ENCODE measurements at regions not wholly inside any gene's neighbourhood (a gene's known extent, or its start where the extent isn't known, plus 50 kb on each side); places are given as distances from the start of the nearest gene placed in this dataset.

DNA sequence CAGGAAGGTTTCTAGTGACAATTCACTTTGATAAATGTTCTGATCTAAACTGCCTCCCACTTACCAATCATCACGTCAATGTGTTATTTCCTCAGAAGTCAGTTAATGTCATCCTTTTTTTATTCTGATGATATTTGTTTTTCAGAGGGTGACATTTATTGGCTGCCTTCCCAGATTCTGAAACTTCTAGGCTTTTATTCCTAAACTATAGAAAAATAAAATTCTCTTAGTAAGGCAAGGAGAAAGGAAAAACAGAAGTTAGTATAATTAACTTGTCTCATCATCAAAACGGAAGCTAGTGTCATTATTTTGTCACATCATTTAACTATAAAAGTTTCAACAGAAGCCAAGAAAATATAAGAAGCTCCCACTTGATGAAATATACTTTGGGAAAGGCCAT lies 100.0 kb upstream of the C3orf80 start:
- TF ChIP-seq MYC (IDR thresholded peaks at IDR 0.05; ENCODE audit: borderline replicate concordance, low read length) = no peak
- no peak for TF ChIP-seq RFX5 (IDR thresholded peaks at IDR 0.05)
